HepG2 (cell line): ENCODE measurements at regions not wholly inside any gene's neighbourhood (a gene's known extent, or its start where the extent isn't known, plus 50 kb on each side); places are given as distances from the start of the nearest gene placed in this dataset.

Experiments used
- BCL6 ChIP-seq: IDR thresholded peaks from 2 replicates; pipeline ENCODE4 v1.6.1; 2016; ENCODE audit warnings: missing genetic modification reagents, missing compliant biosample characterization
- ELK4 ChIP-seq: sonication (generic); formaldehyde crosslinking; IDR thresholded peaks from 2 replicates; pipeline ENCODE4 v1.9.0; 2021; ENCODE audit warnings: missing genetic modification reagents, borderline replicate concordance
- FOXA3 ChIP-seq: IDR thresholded peaks from 2 replicates; pipeline ENCODE4 v1.6.1; 2016; ENCODE audit warnings: missing genetic modification reagents, missing compliant biosample characterization
- HOXA5 ChIP-seq: sonication (generic); formaldehyde crosslinking; IDR thresholded peaks from 2 replicates; pipeline ENCODE4 v1.4.0; 2020; ENCODE audit warnings: missing genetic modification reagents
- KLF6 ChIP-seq: IDR thresholded peaks from 2 replicates; pipeline ENCODE4 v1.8.0; 2016; ENCODE audit warnings: missing biosample characterization, missing genetic modification reagents
- NCOA2 ChIP-seq: sonication (generic); formaldehyde crosslinking; IDR thresholded peaks from 2 replicates; pipeline ENCODE4 v1.8.0; 2022; ENCODE audit warnings: inconsistent platforms
- STAT6 ChIP-seq: sonication (generic); formaldehyde crosslinking; IDR thresholded peaks from 2 replicates; pipeline ENCODE4 v1.4.0; 2020; ENCODE audit warnings: missing genetic modification reagents, mild to moderate bottlenecking, borderline replicate concordance
- TFE3 ChIP-seq: IDR thresholded peaks from 2 replicates; pipeline ENCODE4 v1.6.1; 2016
- YY1 ChIP-seq: IDR thresholded peaks from 2 replicates; pipeline ENCODE4 v1.6.1; 2011; ENCODE audit warnings: low read length, low read depth, moderate library complexity, mild to moderate bottlenecking; ENCODE audit not compliant: insufficient read depth, insufficient replicate concordance
- ZFP36L2 ChIP-seq: sonication (generic); formaldehyde crosslinking; IDR thresholded peaks from 2 replicates; pipeline ENCODE4 v1.4.0; 2020; ENCODE audit warnings: missing genetic modification reagents
- ZGPAT ChIP-seq: IDR thresholded peaks from 2 replicates; pipeline ENCODE4 v1.6.1; 2016; ENCODE audit warnings: mild to moderate bottlenecking
- ZNF234 ChIP-seq: sonication (generic); formaldehyde crosslinking; conservative IDR thresholded peaks from 2 replicates; pipeline ENCODE4 v1.5.1; 2020; ENCODE audit warnings: mild to moderate bottlenecking, missing genetic modification reagents
- ZNF331 ChIP-seq: sonication (generic); formaldehyde crosslinking; IDR thresholded peaks from 2 replicates; pipeline ENCODE4 v1.4.0; 2020; ENCODE audit warnings: missing genetic modification reagents
- ZNF670 ChIP-seq: sonication (generic); formaldehyde crosslinking; IDR thresholded peaks from 2 replicates; pipeline ENCODE4 v1.8.0; 2022; ENCODE audit warnings: mild to moderate bottlenecking, missing genetic modification reagents, borderline replicate concordance
- TF ChIP-seq, protein P1 (sequence below): IDR thresholded peaks from 2 replicates; pipeline ENCODE4 v1.4.0; 2020; ENCODE audit warnings: mild to moderate bottlenecking, missing genetic modification reagents
- TF ChIP-seq, protein P2 (sequence below): IDR thresholded peaks from 2 replicates; pipeline ENCODE4 v1.6.1; 2016

DNA sequence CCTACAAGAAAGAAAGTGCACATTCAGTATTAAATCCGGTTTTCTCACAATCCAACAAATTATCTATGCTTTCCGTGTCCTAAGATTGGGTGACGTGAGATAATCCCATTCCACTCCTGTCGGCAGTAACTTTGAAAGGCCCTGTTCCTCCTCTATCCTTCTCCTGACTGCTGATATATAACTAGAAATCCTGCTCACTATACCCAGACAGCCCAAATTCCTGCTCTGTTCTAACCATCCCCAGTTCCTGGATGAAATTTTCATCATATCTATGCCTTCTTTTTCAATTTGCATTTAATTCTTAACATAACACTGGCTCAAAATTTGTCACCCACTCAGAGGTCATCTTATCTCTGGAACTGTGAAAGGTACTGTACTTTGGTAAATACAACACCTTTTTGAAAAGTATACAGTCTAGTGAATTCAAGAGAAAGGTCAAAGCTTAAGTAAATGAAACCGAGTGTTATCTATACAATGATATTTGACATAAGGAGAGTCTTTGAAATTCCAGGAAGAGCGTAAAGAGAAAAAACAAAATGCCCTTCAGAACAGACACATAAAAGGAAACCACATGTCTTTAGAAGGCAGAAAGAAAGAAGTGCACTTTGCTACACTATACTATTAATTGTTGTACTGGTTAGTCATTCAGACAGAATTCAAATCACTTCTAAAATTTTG lies 200.5 kb upstream of the NEGR1 start (continued):
- TF ChIP-seq, protein P1, sequence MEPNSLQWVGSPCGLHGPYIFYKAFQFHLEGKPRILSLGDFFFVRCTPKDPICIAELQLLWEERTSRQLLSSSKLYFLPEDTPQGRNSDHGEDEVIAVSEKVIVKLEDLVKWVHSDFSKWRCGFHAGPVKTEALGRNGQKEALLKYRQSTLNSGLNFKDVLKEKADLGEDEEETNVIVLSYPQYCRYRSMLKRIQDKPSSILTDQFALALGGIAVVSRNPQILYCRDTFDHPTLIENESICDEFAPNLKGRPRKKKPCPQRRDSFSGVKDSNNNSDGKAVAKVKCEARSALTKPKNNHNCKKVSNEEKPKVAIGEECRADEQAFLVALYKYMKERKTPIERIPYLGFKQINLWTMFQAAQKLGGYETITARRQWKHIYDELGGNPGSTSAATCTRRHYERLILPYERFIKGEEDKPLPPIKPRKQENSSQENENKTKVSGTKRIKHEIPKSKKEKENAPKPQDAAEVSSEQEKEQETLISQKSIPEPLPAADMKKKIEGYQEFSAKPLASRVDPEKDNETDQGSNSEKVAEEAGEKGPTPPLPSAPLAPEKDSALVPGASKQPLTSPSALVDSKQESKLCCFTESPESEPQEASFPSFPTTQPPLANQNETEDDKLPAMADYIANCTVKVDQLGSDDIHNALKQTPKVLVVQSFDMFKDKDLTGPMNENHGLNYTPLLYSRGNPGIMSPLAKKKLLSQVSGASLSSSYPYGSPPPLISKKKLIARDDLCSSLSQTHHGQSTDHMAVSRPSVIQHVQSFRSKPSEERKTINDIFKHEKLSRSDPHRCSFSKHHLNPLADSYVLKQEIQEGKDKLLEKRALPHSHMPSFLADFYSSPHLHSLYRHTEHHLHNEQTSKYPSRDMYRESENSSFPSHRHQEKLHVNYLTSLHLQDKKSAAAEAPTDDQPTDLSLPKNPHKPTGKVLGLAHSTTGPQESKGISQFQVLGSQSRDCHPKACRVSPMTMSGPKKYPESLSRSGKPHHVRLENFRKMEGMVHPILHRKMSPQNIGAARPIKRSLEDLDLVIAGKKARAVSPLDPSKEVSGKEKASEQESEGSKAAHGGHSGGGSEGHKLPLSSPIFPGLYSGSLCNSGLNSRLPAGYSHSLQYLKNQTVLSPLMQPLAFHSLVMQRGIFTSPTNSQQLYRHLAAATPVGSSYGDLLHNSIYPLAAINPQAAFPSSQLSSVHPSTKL: peak; percentile 97
- peak; percentile 46; the same call in 1 of the 2 replicates for TF ChIP-seq ZNF670 (CRISPR knock-in tag)
- TF ChIP-seq NCOA2 (CRISPR knock-in tag): peak; percentile 96
- TF ChIP-seq ELK4: no peak
- TF ChIP-seq YY1: no peak
- no peak for TF ChIP-seq HOXA5 (CRISPR knock-in tag)
- no peak for TF ChIP-seq ZNF234 (CRISPR knock-in tag)
- 0 out of 2 replicates have a peak, but pooled peaks have one; percentile 60 for TF ChIP-seq STAT6 (CRISPR knock-in tag)
- peak; percentile 94 for TF ChIP-seq FOXA3 (CRISPR knock-in tag)
- TF ChIP-seq KLF6 (CRISPR knock-in tag): no peak
- TF ChIP-seq TFE3 (CRISPR knock-in tag): peak; percentile 66; the same call in 1 of the 2 replicates
- TF ChIP-seq ZNF331: 0 out of 2 replicates have a peak, but pooled peaks have one; percentile 47
- TF ChIP-seq ZGPAT (CRISPR knock-in tag): peak; percentile 87
- no peak for TF ChIP-seq ZFP36L2 (CRISPR knock-in tag)
- TF ChIP-seq, protein P2, sequence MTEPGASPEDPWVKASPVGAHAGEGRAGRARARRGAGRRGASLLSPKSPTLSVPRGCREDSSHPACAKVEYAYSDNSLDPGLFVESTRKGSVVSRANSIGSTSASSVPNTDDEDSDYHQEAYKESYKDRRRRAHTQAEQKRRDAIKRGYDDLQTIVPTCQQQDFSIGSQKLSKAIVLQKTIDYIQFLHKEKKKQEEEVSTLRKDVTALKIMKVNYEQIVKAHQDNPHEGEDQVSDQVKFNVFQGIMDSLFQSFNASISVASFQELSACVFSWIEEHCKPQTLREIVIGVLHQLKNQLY: peak; percentile 39; the same call in 1 of the 2 replicates
- peak; percentile 94 for TF ChIP-seq BCL6 (CRISPR knock-in tag)
